ENCODE measurements at regions not wholly inside any gene's neighbourhood (a gene's known extent, or its start where the extent isn't known, plus 50 kb on each side); places are given as distances from the start of the nearest gene placed in this dataset.
"Not testable (repeated sequence)": the region's sequence is repeated elsewhere in the genome, so short reads cannot be mapped to it uniquely, and the experiment has no call there.

DNA sequence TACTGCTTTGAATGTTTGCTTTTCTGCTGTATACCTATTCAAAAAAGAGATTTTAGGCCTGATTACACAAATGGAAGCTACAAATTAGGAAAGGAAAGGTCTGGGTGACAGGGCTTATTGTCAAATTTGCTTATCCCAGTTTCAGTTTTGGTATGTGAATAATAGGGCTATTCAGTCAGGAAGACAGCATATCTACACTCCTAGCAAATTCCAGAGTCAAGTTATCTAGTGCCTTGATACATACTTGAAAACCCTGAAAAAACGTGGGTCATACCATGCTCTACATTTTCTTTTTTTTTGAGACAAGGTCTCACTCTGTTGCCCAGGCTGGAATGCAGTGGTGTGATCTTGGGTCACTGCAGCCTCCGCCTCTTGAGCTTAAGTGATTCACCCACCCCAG lies 59.2 kb upstream of the CCDC180 start:
- not testable (repeated sequence) for H3K4me3 ChIP-seq (ENCODE audit: low read depth, low read length); DNase-seq (ENCODE audit: low read depth)

DNA sequence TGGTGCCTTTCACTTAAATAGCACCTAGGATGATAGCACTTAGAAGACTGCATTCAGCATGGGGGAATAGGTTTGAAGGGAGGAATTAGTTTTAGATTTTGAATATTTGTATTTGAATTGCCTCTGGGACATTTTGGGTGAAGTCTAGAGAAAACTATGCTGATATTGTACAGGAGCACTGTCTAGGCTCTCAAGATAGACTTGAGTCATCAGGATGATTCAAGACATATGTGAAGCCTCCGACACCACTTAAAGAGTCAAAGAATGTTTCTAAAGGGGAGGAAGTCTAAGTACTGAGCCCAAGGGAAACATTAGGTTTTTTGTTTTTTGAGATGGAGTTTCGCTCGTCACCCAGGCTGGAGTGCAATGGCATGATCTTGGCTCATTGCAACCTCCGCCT lies 63.9 kb upstream of the CCDC180 start:
- DNase-seq (ENCODE audit: low read depth) = no peak
- no peak overlapping the region for H3K4me3 ChIP-seq (ENCODE audit: low read depth, low read length)

DNA sequence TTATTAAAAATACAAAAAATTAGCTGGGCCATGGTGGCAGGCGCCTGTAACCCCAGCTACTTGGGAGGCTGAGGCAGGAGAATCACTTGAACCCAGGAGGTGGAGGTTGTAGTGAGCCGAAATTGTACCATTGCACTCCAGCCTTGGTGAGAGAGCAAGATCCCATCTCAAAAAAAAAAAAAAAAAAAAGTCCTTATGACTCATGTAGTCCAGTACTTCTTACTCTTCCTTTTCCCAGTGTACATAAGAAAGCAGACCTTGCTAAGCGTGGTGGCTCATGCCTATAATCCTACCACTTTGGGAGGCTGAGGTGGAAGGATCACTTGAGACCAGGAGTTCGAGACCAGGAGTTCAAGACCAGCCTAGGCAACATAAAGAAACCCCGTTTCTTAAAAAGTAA lies 66.0 kb upstream of the CCDC180 start:
- not testable (repeated sequence) for DNase-seq (ENCODE audit: low read depth); H3K4me3 ChIP-seq (ENCODE audit: low read depth, low read length)

DNA sequence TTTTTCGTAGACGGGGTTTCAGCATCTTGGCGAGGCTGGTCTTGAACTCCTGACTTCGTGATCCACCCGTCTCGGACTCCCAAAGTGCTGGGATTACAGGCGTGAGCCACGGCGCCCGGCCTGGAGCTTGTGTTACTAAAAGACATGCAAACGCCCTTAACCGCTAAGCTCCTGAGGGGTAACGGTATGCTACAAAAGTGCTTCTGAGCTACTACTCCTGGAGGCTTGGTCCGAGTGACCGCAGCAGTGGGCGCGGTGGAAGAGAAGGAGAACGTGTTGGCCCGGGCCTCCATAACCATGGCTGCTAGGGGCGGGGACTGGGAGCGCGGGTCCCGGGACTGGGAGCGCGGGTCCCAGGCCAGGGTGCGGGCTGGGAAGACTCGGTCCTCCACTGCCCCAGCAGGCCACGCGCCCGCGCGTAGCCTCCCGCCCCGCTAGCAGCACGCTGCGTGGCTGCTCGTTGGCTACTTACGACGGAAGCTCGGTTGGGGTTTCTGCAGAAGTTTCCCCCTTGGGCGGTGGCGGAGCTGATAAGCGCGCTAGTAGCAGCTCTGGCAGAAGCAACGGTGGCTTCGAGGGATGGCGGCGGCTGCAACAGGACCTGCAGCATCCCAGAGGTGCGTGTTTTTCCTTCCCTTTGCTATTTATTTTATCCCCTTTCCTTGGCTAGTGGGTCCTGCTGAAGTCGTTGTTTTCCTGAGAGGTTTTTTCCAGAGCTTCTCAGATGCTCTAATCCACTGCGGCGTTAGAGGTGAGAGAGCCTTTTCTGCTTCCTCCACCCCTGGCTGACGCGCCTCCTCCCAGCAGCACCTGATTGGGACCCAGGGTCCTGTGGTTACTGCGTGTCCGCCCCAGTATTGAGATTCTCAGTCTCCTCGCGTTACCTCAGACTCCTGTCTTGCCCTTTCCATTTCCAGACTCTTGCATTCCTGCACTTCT lies 69.2 kb upstream of the CCDC180 start:
- DNase-seq (ENCODE audit: low read depth) = peak; percentile 59

DNA sequence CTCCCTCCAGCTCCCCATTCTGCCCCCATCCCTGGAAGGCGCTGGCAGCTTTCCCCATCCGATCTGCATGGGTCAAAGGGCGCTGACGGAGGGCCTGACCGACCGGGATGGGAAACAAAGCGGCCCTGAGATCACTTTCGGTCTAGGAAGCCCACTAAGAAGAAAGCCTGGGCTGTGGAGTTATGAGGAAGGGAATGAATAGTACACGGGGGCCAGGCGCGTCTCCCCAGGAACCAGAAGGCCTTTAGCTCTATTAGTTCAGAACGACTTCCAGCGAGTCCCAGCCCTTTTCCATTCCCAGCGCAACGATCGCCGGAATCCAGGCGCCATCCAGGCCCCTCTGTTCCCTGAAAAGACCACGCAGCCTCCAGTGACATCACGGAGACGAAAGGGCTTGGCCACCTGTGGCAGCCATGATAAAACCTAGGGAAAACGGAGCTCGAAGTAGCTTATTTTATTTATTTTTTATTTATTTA lies 70.1 kb upstream of the CCDC180 start:
- DNase-seq (ENCODE audit: low read depth) = no peak
- H3K4me3 ChIP-seq (ENCODE audit: low read depth, low read length) = peak overlapping the region; percentile 69

More for the DNA sequence above, 69.2 kb upstream of the CCDC180 start:
- H3K4me3 ChIP-seq (ENCODE audit: low read depth, low read length) = peak overlapping the region; percentile 69

DNA sequence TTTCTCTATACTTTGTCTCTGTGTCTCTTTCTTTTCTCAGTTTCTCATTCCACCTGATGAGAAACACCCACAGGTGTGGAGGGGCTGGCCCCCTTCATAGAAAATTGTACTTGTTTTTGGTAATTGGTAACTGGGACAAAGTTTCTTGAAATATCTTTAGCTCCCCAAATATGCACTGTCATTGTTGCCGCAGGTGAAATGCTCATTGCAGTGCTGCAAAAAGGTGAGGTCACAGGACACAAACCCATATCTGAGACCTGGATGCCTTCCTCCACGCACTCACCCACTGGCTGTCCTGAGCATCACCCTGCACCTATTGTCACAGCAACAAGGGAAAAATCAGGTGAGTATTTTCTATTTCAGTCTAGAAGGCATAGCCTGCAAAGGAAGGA lies 74.5 kb upstream of the CCDC180 start:
- not testable (repeated sequence) for H3K4me3 ChIP-seq (ENCODE audit: low read depth, low read length); DNase-seq (ENCODE audit: low read depth)

DNA sequence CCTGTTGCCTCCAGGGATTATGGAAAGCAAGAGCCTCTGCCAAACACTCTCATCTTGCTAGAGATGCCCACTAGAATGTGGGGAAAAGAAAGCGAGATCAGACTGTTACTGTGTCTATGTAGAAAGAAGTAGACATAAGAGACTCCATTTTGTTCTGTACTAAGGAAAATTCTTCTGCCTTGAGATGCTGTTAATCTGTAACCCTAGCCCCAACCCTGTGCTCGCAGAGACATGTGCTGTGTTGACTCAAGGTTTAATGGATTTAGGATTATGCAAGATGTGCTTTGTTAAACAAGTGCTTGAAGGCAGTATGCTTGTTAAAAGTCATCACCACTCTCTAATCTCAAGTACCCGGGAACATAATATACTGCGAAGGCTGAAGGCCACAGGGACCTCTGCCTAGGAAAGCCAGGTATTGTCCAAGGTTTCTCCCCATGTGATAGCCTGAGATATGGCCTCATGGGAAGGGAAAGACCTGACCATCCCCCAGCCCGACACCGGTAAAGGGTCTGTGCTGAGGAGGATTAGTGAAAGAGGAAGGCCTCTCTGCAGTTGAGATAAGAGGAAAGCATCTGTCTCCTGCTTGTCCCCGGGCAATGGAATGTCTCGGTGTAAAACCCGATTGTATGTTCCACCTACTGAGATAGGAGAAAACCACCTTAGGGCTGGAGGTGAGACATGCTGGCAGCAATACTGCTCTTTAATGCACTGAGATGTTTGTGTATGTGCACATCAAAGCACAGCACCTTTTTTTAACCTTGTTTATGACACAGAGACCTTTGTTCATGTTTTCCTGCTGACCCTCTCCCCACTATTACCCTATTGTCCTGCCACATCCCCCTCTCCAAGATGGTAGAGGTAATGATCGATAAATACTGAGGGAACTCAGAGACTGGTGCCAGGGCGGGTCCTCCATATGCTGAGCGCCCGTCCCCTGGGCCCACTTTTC lies 75.1 kb upstream of the CCDC180 start:
- not testable (repeated sequence) for H3K4me3 ChIP-seq (ENCODE audit: low read depth, low read length); DNase-seq (ENCODE audit: low read depth)

DNA sequence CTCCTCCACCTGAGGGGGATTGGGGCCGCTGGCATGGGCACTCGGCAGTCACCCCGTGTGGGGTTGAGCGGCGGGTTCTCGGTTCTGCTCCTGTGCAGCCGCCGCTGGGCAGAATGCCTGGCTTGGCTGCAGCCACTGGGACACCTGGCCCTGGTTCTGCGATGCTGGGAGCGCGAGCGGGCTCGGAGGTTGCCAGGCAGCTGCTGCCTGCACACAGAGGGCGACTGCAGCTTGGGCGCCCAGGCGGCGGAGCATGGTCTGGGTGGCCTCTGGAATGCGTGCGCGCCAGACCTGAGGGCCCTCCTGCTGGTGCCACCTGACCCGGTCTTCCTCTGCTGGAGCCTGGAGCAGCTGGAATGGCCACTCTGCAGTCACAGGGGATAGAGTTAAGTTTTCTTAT lies 85.1 kb upstream of the CCDC180 start:
- H3K4me3 ChIP-seq (ENCODE audit: low read depth, low read length); DNase-seq (ENCODE audit: low read depth): not testable (repeated sequence)

DNA sequence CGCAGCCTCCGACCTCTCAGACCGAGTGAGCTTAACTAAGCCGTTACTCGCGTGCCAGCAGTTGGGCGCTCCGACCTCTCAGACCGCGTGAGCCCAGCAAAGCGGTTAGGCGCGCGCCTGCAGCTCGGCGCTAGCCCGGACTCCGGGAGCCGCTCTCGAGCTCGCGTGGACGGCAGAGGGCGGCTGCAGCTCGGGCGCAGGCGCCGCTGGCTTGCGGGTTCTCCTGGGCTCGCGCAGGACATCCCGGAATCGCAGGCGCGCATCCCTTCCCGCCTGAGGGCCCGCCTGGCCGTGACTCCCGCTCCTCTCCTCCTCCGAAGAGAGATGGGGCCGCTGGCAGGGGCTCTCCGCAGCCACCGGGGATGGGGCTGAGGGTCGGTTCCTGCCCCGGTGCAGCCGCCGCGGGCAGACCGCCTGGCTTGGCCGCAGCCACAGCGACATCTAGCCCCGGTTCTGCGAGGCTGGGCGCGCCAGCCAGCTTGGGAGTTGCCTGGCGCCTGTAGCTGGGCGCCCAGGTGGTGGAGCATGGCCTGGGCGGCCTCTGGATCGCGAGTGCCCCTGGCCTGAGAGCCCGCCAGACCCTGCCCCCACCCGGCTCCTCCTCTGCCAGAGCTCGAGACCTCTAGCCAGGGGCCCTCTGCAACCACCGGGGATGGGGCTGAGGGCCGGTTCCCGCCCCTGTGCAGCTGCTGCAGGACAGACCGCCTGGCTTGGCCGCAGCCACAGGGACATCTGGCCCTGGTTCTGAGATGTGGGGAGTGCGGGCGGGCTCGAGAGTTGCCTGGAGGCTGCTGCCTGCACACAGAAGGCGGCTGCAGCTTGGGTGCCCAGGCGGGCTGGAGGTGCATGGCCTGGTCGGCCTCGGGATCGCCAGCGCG lies 85.7 kb upstream of the CCDC180 start:
- DNase-seq (ENCODE audit: low read depth) = peak; percentile 34

DNA sequence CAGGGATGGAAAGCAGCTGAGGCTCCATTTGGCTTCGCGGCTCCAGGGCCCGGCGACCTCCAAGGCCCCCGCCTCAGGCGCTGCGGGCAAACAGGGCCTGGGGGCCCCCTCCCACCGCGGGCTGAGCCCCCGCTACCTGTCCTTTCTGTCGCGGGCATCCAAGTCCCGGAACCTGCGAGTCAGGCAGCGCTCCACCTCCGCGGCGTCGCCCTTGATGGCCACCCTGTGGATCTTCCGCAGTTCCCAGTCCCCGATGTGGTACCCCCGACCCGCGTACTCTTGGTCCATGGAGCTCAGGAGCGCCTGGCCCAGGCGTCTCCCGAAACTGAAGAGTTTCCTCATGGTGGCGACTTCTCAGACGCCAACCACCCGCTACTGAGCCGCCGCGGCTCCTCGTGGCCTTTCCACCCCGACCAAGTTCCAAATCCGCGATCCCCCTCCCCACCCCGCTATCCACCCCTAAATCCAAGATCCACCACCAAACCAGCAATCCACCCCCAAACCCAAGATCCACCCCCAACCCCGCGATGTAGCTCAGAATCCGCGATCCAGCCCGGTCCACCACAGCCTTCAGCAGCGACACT lies 86.5 kb upstream of the CCDC180 start:
- H3K4me3 ChIP-seq (ENCODE audit: low read depth, low read length) = peak overlapping the region; percentile 34

More for the DNA sequence above, 85.7 kb upstream of the CCDC180 start:
- H3K4me3 ChIP-seq (ENCODE audit: low read depth, low read length) = peak overlapping the region; percentile 34

DNA sequence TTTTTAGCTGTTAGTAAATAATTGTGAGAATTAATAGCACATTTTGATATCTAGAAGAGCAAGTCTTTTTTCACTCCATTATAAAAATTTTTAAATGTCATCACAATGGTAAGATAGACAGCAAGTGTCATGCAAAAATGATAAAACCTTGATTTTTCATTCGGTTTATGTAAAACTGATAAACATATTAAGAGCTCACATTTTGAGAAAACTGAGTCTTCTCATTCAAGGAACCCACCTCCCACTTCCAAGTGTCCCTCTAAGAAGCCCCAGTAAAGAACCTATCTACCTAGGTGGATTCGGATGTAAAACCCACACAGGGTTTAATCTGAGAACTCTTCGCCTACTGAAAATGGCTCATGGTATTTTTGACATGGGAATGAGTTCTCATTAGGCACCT lies 87.1 kb upstream of the CCDC180 start:
- not testable (repeated sequence) for H3K4me3 ChIP-seq (ENCODE audit: low read depth, low read length); DNase-seq (ENCODE audit: low read depth)

More for the DNA sequence above, 86.5 kb upstream of the CCDC180 start:
- DNase-seq (ENCODE audit: low read depth) = no peak

DNA sequence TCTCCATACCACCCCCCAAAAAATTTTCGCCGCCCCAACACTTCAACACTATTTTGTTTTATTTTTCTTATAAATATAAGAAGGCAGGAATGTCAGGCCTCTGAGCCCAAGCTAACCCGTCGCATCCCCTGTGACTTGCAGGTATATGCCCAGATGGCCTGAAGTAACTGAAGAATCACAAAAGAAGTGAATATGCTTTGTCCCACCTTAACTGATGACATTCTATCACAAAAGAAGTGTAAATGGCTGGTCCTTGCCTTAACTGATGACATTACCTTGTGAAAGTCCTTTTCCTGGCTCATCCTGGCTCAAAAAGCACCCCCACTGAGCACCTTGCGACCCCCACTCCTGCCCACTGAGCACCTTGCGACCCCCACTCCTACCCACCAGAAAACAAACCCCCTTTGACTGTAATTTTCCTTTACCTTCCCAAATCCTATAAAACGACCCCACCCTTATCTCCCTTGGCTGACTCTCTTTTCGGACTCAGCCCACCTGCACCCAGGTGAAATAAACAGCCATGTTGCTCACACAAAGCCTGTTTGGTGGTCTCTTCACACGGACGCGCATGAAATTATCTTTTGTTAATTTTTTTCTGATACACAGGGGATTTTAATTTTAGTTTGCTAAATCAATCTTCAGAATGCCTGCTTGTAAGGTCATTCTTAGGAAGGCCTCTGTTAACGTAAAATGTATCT lies 87.9 kb upstream of the CCDC180 start:
- not testable (repeated sequence) for DNase-seq (ENCODE audit: low read depth); H3K4me3 ChIP-seq (ENCODE audit: low read depth, low read length)

DNA sequence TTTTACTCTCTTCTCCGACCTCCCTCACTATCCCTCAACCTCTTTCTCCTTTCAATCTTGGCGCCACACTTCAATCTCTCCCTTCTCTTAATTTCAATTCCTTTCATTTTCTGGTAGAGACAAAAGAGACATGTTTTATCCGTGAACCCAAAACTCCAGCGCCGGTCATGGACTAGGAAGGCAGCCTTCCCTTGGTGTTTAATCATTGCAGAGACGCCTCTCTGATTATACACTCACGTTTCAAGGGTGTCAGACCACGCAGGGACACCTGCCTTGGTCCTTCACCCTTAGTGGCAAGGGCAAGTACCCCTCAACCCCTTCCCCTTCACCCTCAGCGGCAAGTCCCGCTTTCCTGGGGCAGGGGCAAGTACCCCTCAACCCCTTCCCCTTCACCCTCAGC lies 92.3 kb upstream of the CCDC180 start:
- not testable (repeated sequence) for H3K4me3 ChIP-seq (ENCODE audit: low read depth, low read length); DNase-seq (ENCODE audit: low read depth)

DNA sequence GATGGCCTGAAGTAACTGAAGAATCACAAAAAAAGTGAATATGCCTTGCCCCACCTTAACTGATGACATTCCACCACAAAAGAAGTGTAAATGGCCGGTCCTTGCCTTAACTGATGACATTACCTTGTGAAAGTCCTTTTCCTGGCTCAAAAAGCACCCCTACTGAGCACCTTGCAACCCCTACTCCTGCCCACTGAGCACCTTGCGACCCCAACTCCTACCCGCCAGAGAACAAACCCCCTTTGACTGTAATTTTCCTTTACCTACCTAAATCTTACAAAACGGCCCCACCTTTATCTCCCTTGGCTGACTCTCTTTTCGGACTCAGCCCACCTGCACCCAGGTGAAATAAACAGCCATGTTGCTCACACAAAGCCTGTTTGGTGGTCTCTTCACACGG lies 92.9 kb upstream of the CCDC180 start:
- H3K4me3 ChIP-seq (ENCODE audit: low read depth, low read length); DNase-seq (ENCODE audit: low read depth): not testable (repeated sequence)

DNA sequence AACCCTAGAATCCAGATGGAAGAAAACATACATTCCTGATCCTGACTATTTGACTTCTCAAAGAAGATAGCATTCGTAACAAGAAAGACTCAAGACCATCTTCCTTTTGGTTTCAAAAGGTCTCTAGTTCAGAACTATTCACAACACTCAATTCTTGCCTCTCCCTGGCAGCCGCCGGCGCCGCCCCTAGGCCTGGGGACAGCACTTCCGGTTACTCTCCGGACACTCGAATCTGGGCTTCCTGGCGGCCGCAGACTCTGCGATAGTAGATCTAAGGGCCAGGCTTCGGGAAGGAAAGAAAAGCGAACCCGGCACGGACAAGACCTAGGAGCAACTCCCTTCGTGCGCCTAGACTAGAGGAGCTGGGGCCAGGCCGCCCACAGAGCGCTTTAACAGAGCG lies 107.8 kb upstream of the CCDC180 start:
- not testable (repeated sequence) for DNase-seq (ENCODE audit: low read depth); H3K4me3 ChIP-seq (ENCODE audit: low read depth, low read length)

DNA sequence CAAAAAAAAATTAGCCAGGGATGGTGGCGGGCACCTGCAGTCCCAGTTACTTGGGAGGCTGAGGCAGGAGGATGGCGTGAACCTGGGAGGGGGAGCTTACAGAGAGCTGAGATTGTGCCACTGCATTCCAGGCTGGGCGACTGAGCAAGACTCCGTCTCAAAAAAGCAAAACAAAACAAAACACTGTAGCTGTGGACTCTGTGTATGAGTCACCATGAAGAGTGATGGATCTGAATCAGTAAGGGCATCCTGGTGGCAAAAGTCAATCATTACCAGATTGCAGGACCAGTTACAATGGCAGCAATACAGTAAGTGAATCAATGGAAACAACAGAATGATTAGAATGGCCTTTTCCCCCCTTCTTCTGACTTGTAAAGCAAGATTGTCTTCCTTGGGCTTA lies 113.7 kb upstream of the CCDC180 start:
- not testable (repeated sequence) for H3K4me3 ChIP-seq (ENCODE audit: low read depth, low read length); DNase-seq (ENCODE audit: low read depth)

DNA sequence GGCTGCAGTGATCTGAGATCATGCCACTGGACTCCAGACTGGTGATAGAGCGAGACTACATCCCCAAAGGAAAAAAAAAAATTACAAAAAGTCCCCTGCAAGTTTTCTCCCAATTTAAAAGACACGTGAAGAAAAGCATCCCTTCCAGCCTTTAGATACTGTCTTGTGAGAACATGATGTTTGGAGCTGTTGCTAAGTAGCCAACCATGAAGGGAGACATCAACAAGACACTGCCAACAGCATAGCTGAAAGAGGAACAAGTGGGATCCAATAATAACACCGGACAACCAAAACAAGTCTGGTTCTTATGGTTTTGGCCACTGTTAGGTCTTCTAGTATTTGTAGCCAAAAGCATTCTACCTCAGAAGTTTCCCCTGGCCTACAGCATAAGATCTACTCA lies 118.9 kb upstream of the CCDC180 start:
- DNase-seq (ENCODE audit: low read depth) = no peak
- no peak overlapping the region for H3K4me3 ChIP-seq (ENCODE audit: low read depth, low read length)

DNA sequence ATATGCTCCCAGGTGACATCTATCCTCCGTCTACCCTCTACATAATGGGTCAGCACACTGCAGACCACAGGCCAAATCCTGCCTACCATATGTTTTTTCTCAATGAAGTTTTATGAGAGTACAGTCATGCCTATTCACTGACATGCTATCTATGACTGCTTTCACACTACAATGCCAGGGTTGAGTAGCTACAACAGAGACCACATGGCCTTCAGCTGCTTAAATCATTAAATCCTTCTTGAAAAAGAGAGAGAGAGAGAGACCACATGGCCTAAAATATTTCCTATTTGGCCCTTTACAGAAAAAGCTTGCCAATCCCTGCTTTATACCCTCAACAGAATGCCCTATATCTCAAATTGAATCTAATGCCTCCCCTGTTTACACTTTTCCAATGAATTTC lies 119.8 kb upstream of the CCDC180 start:
- H3K4me3 ChIP-seq (ENCODE audit: low read depth, low read length); DNase-seq (ENCODE audit: low read depth): not testable (repeated sequence)

Data from skeletal muscle cell (primary cell).